ENCODE measurements at regions not wholly inside any gene's neighbourhood (a gene's known extent, or its start where the extent isn't known, plus 50 kb on each side); places are given as distances from the start of the nearest gene placed in this dataset.

GRCh38 chr10:28872587-28873165, 195.4 kb downstream of the BAMBI start:
- H3K4me3 ChIP-seq (ENCODE audit: low read depth, low read length) = no peak overlapping the region
- TF ChIP-seq, protein P1, sequence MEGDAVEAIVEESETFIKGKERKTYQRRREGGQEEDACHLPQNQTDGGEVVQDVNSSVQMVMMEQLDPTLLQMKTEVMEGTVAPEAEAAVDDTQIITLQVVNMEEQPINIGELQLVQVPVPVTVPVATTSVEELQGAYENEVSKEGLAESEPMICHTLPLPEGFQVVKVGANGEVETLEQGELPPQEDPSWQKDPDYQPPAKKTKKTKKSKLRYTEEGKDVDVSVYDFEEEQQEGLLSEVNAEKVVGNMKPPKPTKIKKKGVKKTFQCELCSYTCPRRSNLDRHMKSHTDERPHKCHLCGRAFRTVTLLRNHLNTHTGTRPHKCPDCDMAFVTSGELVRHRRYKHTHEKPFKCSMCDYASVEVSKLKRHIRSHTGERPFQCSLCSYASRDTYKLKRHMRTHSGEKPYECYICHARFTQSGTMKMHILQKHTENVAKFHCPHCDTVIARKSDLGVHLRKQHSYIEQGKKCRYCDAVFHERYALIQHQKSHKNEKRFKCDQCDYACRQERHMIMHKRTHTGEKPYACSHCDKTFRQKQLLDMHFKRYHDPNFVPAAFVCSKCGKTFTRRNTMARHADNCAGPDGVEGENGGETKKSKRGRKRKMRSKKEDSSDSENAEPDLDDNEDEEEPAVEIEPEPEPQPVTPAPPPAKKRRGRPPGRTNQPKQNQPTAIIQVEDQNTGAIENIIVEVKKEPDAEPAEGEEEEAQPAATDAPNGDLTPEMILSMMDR (IDR thresholded peaks at IDR 0.05; ENCODE audit: low read depth, low read length, missing control alignments) = no peak
- no peak for DNase-seq (ENCODE audit: low read depth)

DNA sequence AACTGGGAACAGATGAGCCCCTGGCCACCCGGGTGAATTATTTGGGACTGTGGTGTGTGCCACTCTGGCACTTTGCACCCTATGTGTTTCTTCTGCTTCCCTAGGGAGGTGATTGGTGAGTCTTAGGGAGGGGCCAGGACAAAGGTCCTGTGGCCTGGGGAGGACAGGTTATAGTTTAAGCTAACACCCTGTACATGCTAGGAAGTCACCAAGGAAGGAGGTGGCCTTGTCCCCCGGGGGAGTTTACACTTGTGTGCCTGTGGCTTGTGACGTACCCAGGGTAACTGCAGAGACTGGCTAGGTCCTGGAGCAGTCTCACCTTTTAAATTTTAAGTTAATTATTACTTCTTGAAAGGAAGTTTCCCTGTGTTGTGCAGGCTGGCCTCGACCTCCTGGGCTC, 196.2 kb downstream of the BAMBI start:
- no peak overlapping the region for H3K4me3 ChIP-seq (ENCODE audit: low read depth, low read length)
- DNase-seq (ENCODE audit: low read depth) = no peak
- TF ChIP-seq, protein P1 (IDR thresholded peaks at IDR 0.05; ENCODE audit: low read depth, low read length, missing control alignments) = no peak

DNA sequence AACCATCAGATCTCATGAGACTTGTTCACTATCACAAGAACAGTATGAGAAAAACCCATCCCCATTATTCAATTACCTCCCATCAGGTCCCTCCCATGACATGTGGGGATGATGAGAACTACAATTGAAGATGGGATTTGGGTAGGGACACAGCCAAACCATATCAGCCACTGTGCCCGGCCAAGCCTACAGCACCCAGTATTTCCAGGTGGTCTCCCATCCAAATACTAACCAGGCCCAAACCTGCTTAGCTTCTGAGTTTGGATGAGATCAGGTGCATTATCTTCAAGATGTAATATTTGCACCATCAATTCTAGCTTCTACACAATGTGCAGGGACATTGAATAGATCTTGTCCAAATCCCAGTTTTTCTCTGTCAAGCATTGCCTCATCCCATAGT, 196.9 kb downstream of the BAMBI start:
- DNase-seq (ENCODE audit: low read depth) = no peak
- TF ChIP-seq, protein P1 (IDR thresholded peaks at IDR 0.05; ENCODE audit: low read depth, low read length, missing control alignments) = no peak
- no peak overlapping the region for H3K4me3 ChIP-seq (ENCODE audit: low read depth, low read length)

DNA sequence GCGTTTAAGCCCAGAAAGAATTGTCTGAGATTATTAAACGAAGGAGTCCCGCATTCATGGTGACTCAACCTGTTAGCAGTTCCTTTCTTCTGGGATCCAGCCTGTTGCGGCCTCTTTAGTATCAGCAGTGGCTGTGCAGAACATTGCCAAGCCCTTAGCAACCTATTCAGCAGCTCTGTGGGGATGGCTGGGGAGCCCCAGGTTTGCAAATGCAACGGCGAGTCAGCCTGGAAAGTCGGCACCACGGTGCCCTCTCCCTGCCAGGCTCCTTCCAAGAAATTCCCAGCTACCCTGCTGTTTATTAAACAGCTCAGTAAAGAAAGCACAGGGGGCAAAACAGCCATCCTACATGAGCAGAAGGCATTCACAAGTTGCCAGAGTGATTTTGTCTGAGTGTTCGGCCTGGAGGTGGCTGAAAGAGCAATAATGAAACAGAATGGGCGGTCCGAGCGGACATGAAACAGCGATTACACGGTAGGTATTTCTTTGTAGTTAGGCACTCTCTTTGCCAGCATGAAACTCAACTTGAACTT, 198.3 kb downstream of the BAMBI start:
- DNase-seq (ENCODE audit: low read depth) = no peak
- H3K4me3 ChIP-seq (ENCODE audit: low read depth, low read length) = no peak overlapping the region
- TF ChIP-seq, protein P1 (IDR thresholded peaks at IDR 0.05; ENCODE audit: low read depth, low read length, missing control alignments) = no peak

GRCh38 chr10:28878236-28878970, 201.1 kb downstream of the BAMBI start:
- TF ChIP-seq, protein P1 (IDR thresholded peaks at IDR 0.05; ENCODE audit: low read depth, low read length, missing control alignments) = no peak
- no peak overlapping the region for H3K4me3 ChIP-seq (ENCODE audit: low read depth, low read length)
- DNase-seq (ENCODE audit: low read depth) = no peak

GRCh38 chr10:28879246-28879645, 201.9 kb downstream of the BAMBI start:
- H3K4me3 ChIP-seq (ENCODE audit: low read depth, low read length) = no peak overlapping the region

More at GRCh38 chr10:28879246-28879645, 201.9 kb downstream of the BAMBI start:
- DNase-seq (ENCODE audit: low read depth) = no peak
- TF ChIP-seq, protein P1 (IDR thresholded peaks at IDR 0.05; ENCODE audit: low read depth, low read length, missing control alignments) = no peak
